H9 (cell line): ENCODE measurements at regions not wholly inside any gene's neighbourhood (a gene's known extent, or its start where the extent isn't known, plus 50 kb on each side); places are given as distances from the start of the nearest gene placed in this dataset.

ENCODE experiments used
- DNase-seq: peaks from one replicate; pipeline ENCODE4 v3.0.0-alpha.2; 2017
- H2AFZ ChIP-seq: one replicate; pipeline ENCODE4 v1.6.1; 2013; ENCODE audit warnings: mild to moderate bottlenecking, low read length, control low read depth, moderate library complexity
- H2AK5ac ChIP-seq: 2 replicates; pipeline ENCODE4 v1.6.1; 2013; ENCODE audit warnings: low read length, control low read depth, mixed read lengths; ENCODE audit not compliant: insufficient read length
- H2BK120ac ChIP-seq: one replicate; pipeline ENCODE4 v1.6.1; 2013; ENCODE audit warnings: low read depth, mild to moderate bottlenecking, low read length, control low read depth, inconsistent platforms; ENCODE audit not compliant: poor library complexity, severe bottlenecking
- H2BK12ac ChIP-seq: 2 replicates; pipeline ENCODE4 v1.6.1; 2013; ENCODE audit warnings: low read length, control low read depth, mixed read lengths, low read depth; ENCODE audit not compliant: insufficient read length
- H2BK15ac ChIP-seq: 2 replicates; pipeline ENCODE4 v1.6.1; 2013; ENCODE audit warnings: low read depth, low read length, control low read depth
- H2BK20ac ChIP-seq: one replicate; pipeline ENCODE4 v1.6.1; 2013; ENCODE audit warnings: low read depth, mild to moderate bottlenecking, low read length, control low read depth, inconsistent platforms; ENCODE audit not compliant: poor library complexity, severe bottlenecking
- H2BK5ac ChIP-seq: 2 replicates; pipeline ENCODE4 v1.6.1; 2013; ENCODE audit warnings: low read length, control low read depth, mixed read lengths; ENCODE audit not compliant: insufficient read length
- H3K14ac ChIP-seq: 2 replicates; pipeline ENCODE4 v1.6.1; 2013; ENCODE audit warnings: low read length, control low read depth; ENCODE audit not compliant: insufficient read depth
- H3K18ac ChIP-seq: 2 replicates; pipeline ENCODE4 v1.6.1; 2013; ENCODE audit warnings: low read depth, mild to moderate bottlenecking, mixed read lengths, low read length, control low read depth; ENCODE audit not compliant: insufficient read length
- H3K23ac ChIP-seq: 2 replicates; pipeline ENCODE4 v1.6.1; 2013; ENCODE audit warnings: low read length, control low read depth, mixed read lengths, low read depth; ENCODE audit not compliant: insufficient read length
- H3K23me2 ChIP-seq: 2 replicates; pipeline ENCODE4 v1.6.1; 2013; ENCODE audit warnings: low read depth, mild to moderate bottlenecking, mixed read lengths, low read length, control low read depth; ENCODE audit not compliant: insufficient read length, poor library complexity, severe bottlenecking
- H3K27ac ChIP-seq: 2 replicates; pipeline ENCODE4 v1.5.1; 2013; ENCODE audit warnings: low read length, control low read depth, mixed read lengths, low read depth; ENCODE audit not compliant: insufficient read length
- H3K27me3 ChIP-seq: 2 replicates; pipeline ENCODE4 v1.6.1; 2013; ENCODE audit warnings: low read length, control low read depth, inconsistent platforms; ENCODE audit not compliant: insufficient read depth
- H3K4ac ChIP-seq: 2 replicates; pipeline ENCODE4 v1.6.1; 2013; ENCODE audit warnings: low read depth, mild to moderate bottlenecking, control low read depth, inconsistent platforms, low read length, moderate library complexity
- H3K4me1 ChIP-seq: 2 replicates; pipeline ENCODE4 v1.6.1; 2013; ENCODE audit warnings: low read length, control low read depth, inconsistent platforms; ENCODE audit not compliant: insufficient read depth
- H3K4me2 ChIP-seq: 2 replicates; pipeline ENCODE4 v1.6.1; 2013; ENCODE audit warnings: low read length, control low read depth, mixed read lengths; ENCODE audit not compliant: insufficient read length, insufficient read depth
- H3K56ac ChIP-seq: 2 replicates; pipeline ENCODE4 v1.6.1; 2013; ENCODE audit warnings: low read depth, mild to moderate bottlenecking, mixed read lengths, low read length, control low read depth; ENCODE audit not compliant: insufficient read length
- H3K79me1 ChIP-seq: 2 replicates; pipeline ENCODE4 v1.6.1; 2013; ENCODE audit warnings: low read depth, mild to moderate bottlenecking, moderate library complexity, low read length, control low read depth, inconsistent platforms; ENCODE audit not compliant: insufficient read depth, poor library complexity, severe bottlenecking
- H3K79me2 ChIP-seq: 2 replicates; pipeline ENCODE4 v1.6.1; 2013; ENCODE audit warnings: low read length, control low read depth, inconsistent platforms; ENCODE audit not compliant: insufficient read depth
- H3K9ac ChIP-seq: 2 replicates; pipeline ENCODE4 v1.6.1; 2013; ENCODE audit warnings: low read length, control low read depth, mixed read lengths; ENCODE audit not compliant: insufficient read length; ENCODE audit errors: extremely low read depth
- H3K9me3 ChIP-seq: one replicate; pipeline ENCODE4 v1.6.1; 2013; ENCODE audit warnings: low read depth, low read length, inconsistent platforms; ENCODE audit not compliant: control insufficient read depth
- H3T11ph ChIP-seq: one replicate; pipeline ENCODE4 v1.6.1; 2013; ENCODE audit warnings: mild to moderate bottlenecking, low read length, control low read depth, inconsistent platforms
- H4K20me1 ChIP-seq: one replicate; pipeline ENCODE4 v1.6.1; 2013; ENCODE audit not compliant: control insufficient read depth, insufficient read length, insufficient read depth
- H4K5ac ChIP-seq: 2 replicates; pipeline ENCODE4 v1.6.1; 2013; ENCODE audit warnings: low read depth, mild to moderate bottlenecking, mixed read lengths, low read length, control low read depth; ENCODE audit not compliant: insufficient read length
- H4K8ac ChIP-seq: replicated peaks from 2 replicates; pipeline ENCODE4 v1.6.1; 2013; ENCODE audit warnings: low read length, control low read depth, mixed read lengths, low read depth; ENCODE audit not compliant: insufficient read length
- H4K91ac ChIP-seq: 2 replicates; pipeline ENCODE4 v1.6.1; 2013; ENCODE audit warnings: low read depth, mild to moderate bottlenecking, moderate library complexity, mixed read lengths, low read length, control low read depth; ENCODE audit not compliant: insufficient read length
- H3K27ac Mint-ChIP-seq, 3 experiments: 2 replicates in 2 of 3; 3 replicates in 1 of 3; pipeline ENCODE4 v1.8.0; 2020 to 2021; ENCODE audit warnings: mixed read lengths in 3 of 3, mild to moderate bottlenecking in 1 of 3, moderate library complexity in 1 of 3
- H3K27me3 Mint-ChIP-seq: 2 replicates; pipeline ENCODE4 v1.8.0; 2021; ENCODE audit warnings: low read depth, mild to moderate bottlenecking, moderate library complexity, mixed read lengths
- H3K36me3 Mint-ChIP-seq, 3 experiments: 2 replicates in 2 of 3; 3 replicates in 1 of 3; pipeline ENCODE4 v1.8.0; 2020 to 2021; ENCODE audit warnings: low read depth in 3 of 3, mixed read lengths in 3 of 3; ENCODE audit not compliant: insufficient read depth in 1 of 3
- H3K4me1 Mint-ChIP-seq, 2 experiments: 2 replicates each; pipeline ENCODE4 v1.8.0; 2020; ENCODE audit warnings: mixed read lengths in 2 of 2
- H3K4me3 Mint-ChIP-seq, 2 experiments: 2 replicates in 1 of 2; 3 replicates in 1 of 2; pipeline ENCODE4 v1.8.0; 2020 to 2021; ENCODE audit warnings: mild to moderate bottlenecking in 2 of 2, mixed read lengths in 2 of 2, moderate library complexity in 1 of 2
- H3K9me3 Mint-ChIP-seq, 2 experiments: 2 replicates in 1 of 2; 3 replicates in 1 of 2; pipeline ENCODE4 v1.8.0; 2020; ENCODE audit warnings: mild to moderate bottlenecking in 2 of 2, mixed read lengths in 2 of 2, moderate library complexity in 1 of 2
- WGBS: extraction: QIAGEN DNeasy Blood & Tissue Kit; methylation state at CpG from one replicate; pipeline ENCODE4 v1.1.7; 2013; ENCODE audit warnings: missing lambda C conversion rate, low lambda C conversion rate, mixed read lengths; ENCODE audit not compliant: insufficient read length; ENCODE audit errors: extremely low coverage; 5-methylcytosine and 5-hydroxymethylcytosine counted together
- TF ChIP-seq, protein P1 (sequence below): fragments of 200-600 bp; sonication (generic); conservative IDR thresholded peaks from 3 replicates; pipeline ENCODE4 v1.8.0; 2021; ENCODE audit warnings: antibody characterized with exemption, mild to moderate bottlenecking

DNA sequence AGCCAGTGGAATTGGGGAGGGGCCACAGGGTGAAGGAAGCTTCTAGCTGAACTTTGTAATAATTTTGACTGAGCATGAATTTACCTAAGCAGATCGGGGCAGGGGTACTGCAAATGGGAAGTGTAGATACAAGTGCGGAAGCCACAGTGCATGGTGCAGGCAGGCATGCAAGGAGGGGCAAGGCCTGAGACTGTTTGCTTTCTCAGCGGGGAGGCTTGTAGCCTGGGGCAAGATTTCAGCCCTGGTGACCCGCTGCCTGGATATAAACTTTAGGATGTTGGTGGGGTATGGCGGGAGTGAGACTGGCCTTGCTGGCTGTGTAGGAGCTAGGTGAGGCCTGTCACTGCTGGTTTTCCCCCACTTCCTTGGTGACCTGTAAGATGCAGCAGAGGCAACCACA, 266.4 kb upstream of the PREP start:
- no peak overlapping the region for H3K18ac ChIP-seq
- H3K79me2 ChIP-seq: no peaks in the 10 kb centered on the region
- peak overlapping the region; percentile 56 for H3K14ac ChIP-seq
- H3K79me1 ChIP-seq: no peaks in the 10 kb centered on the region
- H3K23me2 ChIP-seq: no peaks in the 10 kb centered on the region
- no peak overlapping the region for H4K5ac ChIP-seq
- H2AFZ ChIP-seq: no peak overlapping the region
- Mint-ChIP-seq H3K27ac (peak overlapping the region in 1 of 3 experiments; percentile 57; a peak in 1 of 7 replicates), H3K27me3 (no peaks in the 10 kb centered on the region), H3K4me1 (peaks cover 10 to 20% of the 10 kb centered on the region in 2 experiments), H3K4me3 (no peak overlapping the region), H3K9me3 (peaks cover 0 to 14% of the 10 kb centered on the region in 2 experiments; a peak in 4 of 5 replicates), H3K36me3 (peaks cover 0 to 21% (median 0%) of the 10 kb centered on the region in 3 experiments; a peak in 5 of 7 replicates)
- no peak overlapping the region for H2BK12ac ChIP-seq
- no peak overlapping the region for H2BK5ac ChIP-seq
- no peak overlapping the region for H2BK120ac ChIP-seq
- H2AK5ac ChIP-seq: no peak overlapping the region
- no peak overlapping the region for H2BK20ac ChIP-seq
- H3K9ac ChIP-seq: no peak overlapping the region
- peak; percentile 59 for DNase-seq
- TF ChIP-seq, protein P1, sequence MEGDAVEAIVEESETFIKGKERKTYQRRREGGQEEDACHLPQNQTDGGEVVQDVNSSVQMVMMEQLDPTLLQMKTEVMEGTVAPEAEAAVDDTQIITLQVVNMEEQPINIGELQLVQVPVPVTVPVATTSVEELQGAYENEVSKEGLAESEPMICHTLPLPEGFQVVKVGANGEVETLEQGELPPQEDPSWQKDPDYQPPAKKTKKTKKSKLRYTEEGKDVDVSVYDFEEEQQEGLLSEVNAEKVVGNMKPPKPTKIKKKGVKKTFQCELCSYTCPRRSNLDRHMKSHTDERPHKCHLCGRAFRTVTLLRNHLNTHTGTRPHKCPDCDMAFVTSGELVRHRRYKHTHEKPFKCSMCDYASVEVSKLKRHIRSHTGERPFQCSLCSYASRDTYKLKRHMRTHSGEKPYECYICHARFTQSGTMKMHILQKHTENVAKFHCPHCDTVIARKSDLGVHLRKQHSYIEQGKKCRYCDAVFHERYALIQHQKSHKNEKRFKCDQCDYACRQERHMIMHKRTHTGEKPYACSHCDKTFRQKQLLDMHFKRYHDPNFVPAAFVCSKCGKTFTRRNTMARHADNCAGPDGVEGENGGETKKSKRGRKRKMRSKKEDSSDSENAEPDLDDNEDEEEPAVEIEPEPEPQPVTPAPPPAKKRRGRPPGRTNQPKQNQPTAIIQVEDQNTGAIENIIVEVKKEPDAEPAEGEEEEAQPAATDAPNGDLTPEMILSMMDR: no peak
- no peaks in the 10 kb centered on the region for H3K9me3 ChIP-seq
- no peak overlapping the region for H4K8ac ChIP-seq
- H3K27ac ChIP-seq: no peak overlapping the region
- no peak overlapping the region for H4K91ac ChIP-seq
- H3K56ac ChIP-seq: no peak overlapping the region
- H3T11ph ChIP-seq: no peak overlapping the region
- no peak overlapping the region for H3K4me2 ChIP-seq
- no peak overlapping the region for H3K4ac ChIP-seq
- H2BK15ac ChIP-seq: no peak overlapping the region
- no peaks in the 10 kb centered on the region for H3K27me3 ChIP-seq
- WGBS: no CpG with 5 or more reads among the region's 5 CpGs
- no peak overlapping the region for H3K23ac ChIP-seq
- no peaks in the 10 kb centered on the region for H4K20me1 ChIP-seq
- no peaks in the 10 kb centered on the region for H3K4me1 ChIP-seq
